IMR-90 (cell line): ENCODE measurements at regions not wholly inside any gene's neighbourhood (a gene's known extent, or its start where the extent isn't known, plus 50 kb on each side); places are given as distances from the start of the nearest gene placed in this dataset.
A peak's percentile ranks its signal among the peaks of the same experiment; 100 is the strongest.

Experiments
- ATAC-seq: fragments of 200-7000 bp; cut with Tn5 transposase; 2 replicates; pipeline ENCODE4 v1.9.1; 2020; ENCODE audit warnings: low read depth, mild to moderate bottlenecking, moderate library complexity
- BruUV-seq: library from RNA; stranded (reverse); fragments of 400-500 nt; replicated peaks from 2 replicates; lab custom pipeline; 2021; lab: Mats Ljungman, UMichigan
- CTCF ChIA-PET: fragments of 300-600 bp; formaldehyde crosslinking; extraction: SDS; loops from one replicate; lab custom pipeline; 2021; ENCODE audit warnings: antibody characterized with exemption; lab: Yijun Ruan, JAX
- POLR2A ChIA-PET: fragments of 300-600 bp; sonication (Branson Sonifier 250); formaldehyde crosslinking; loops from one replicate; lab custom pipeline; 2022; ENCODE audit warnings: antibody characterized with exemption; ENCODE audit not compliant: unreplicated experiment; lab: Charles Lee
- DNase-seq: peaks from one replicate; pipeline ENCODE4 v3.0.0; 2013
- H2AFZ ChIP-seq: replicated peaks from 2 replicates; pipeline ENCODE3; 2013; ENCODE audit warnings: low read length, mild to moderate bottlenecking; ENCODE audit not compliant: poor library complexity
- H2AK5ac ChIP-seq: 2 replicates; pipeline ENCODE4 v1.6.1; 2013; ENCODE audit warnings: low read depth, low read length, inconsistent platforms
- H2AK9ac ChIP-seq: replicated peaks from 2 replicates; pipeline ENCODE3; 2013; ENCODE audit warnings: mild to moderate bottlenecking, low read depth, low read length, moderate library complexity; ENCODE audit not compliant: poor library complexity
- H2BK120ac ChIP-seq: 2 replicates; pipeline ENCODE4 v1.6.1; 2013; ENCODE audit warnings: low read depth, low read length, inconsistent platforms
- H2BK15ac ChIP-seq: 3 replicates; pipeline ENCODE4 v1.6.1; 2013; ENCODE audit warnings: low read depth, low read length, inconsistent platforms
- H2BK20ac ChIP-seq: 2 replicates; pipeline ENCODE4 v1.6.1; 2013; ENCODE audit warnings: low read depth, mild to moderate bottlenecking, inconsistent platforms, low read length, moderate library complexity
- H2BK5ac ChIP-seq: 2 replicates; pipeline ENCODE4 v1.6.1; 2013; ENCODE audit warnings: mild to moderate bottlenecking, low read depth, low read length, inconsistent platforms; ENCODE audit not compliant: poor library complexity, severe bottlenecking
- H3K14ac ChIP-seq: replicated peaks from 2 replicates; pipeline ENCODE4 v1.6.1; 2013; ENCODE audit warnings: low read depth, low read length, inconsistent platforms
- H3K18ac ChIP-seq: 2 replicates; pipeline ENCODE4 v1.6.1; 2013; ENCODE audit warnings: low read depth, low read length, control low read depth
- H3K23ac ChIP-seq: 2 replicates; pipeline ENCODE4 v1.6.1; 2013; ENCODE audit warnings: low read depth, low read length, inconsistent platforms
- H3K27ac ChIP-seq: 2 replicates; pipeline ENCODE4 v1.5.1; 2013; ENCODE audit warnings: mild to moderate bottlenecking, control low read depth, low read length; ENCODE audit not compliant: insufficient read depth
- H3K27me3 ChIP-seq: 2 replicates; pipeline ENCODE4 v1.6.1; 2013; ENCODE audit warnings: low read length; ENCODE audit not compliant: control insufficient read depth, insufficient read depth
- H3K36me3 ChIP-seq: 2 replicates; pipeline ENCODE4 v1.6.1; 2013; ENCODE audit warnings: low read length, mixed read lengths; ENCODE audit not compliant: control insufficient read depth, insufficient read depth
- H3K4ac ChIP-seq: 2 replicates; pipeline ENCODE4 v1.6.1; 2013; ENCODE audit warnings: low read depth, low read length, inconsistent platforms
- H3K4me1 ChIP-seq: 2 replicates; pipeline ENCODE4 v1.6.1; 2013; ENCODE audit warnings: low read length, mixed read lengths; ENCODE audit not compliant: control insufficient read depth, insufficient read depth
- H3K4me2 ChIP-seq: 2 replicates; pipeline ENCODE4 v1.6.1; 2013; ENCODE audit warnings: low read depth, mild to moderate bottlenecking, control low read depth, low read length, moderate library complexity
- H3K4me3 ChIP-seq: 2 replicates; pipeline ENCODE4 v1.5.1; 2013; ENCODE audit warnings: low read depth, mild to moderate bottlenecking, control low read depth, low read length, moderate library complexity; ENCODE audit not compliant: insufficient read depth
- H3K56ac ChIP-seq: 2 replicates; pipeline ENCODE4 v1.6.1; 2013; ENCODE audit warnings: low read length, inconsistent platforms; ENCODE audit not compliant: insufficient read depth; ENCODE audit errors: extremely low read depth
- H3K79me1 ChIP-seq, 2 experiments: 2 replicates each; pipeline ENCODE4 v1.6.1; 2013; ENCODE audit warnings: low read length in 2 of 2, inconsistent platforms in 1 of 2, low read depth in 1 of 2
- H3K9ac ChIP-seq: 2 replicates; pipeline ENCODE4 v1.6.1; 2013; ENCODE audit warnings: low read depth, low read length, control low read depth
- H3K9me1 ChIP-seq: 2 replicates; pipeline ENCODE4 v1.6.1; 2013; ENCODE audit warnings: low read length, inconsistent platforms; ENCODE audit not compliant: insufficient read depth
- H3K9me3 ChIP-seq: 2 replicates; pipeline ENCODE4 v1.6.1; 2013; ENCODE audit warnings: low read length; ENCODE audit not compliant: control insufficient read depth, insufficient read depth
- H4K20me1 ChIP-seq: 2 replicates; pipeline ENCODE4 v1.6.1; 2013; ENCODE audit warnings: low read length, inconsistent platforms; ENCODE audit not compliant: insufficient read depth
- H4K5ac ChIP-seq: 2 replicates; pipeline ENCODE4 v1.6.1; 2013; ENCODE audit warnings: mild to moderate bottlenecking, low read depth, low read length, control low read depth
- H4K8ac ChIP-seq, 2 experiments: 2 replicates each; pipeline ENCODE4 v1.6.1; 2013; ENCODE audit warnings: low read depth in 2 of 2, low read length in 2 of 2, control low read depth in 1 of 2, inconsistent platforms in 1 of 2
- H4K91ac ChIP-seq: 2 replicates; pipeline ENCODE4 v1.6.1; 2013; ENCODE audit warnings: low read depth, low read length, inconsistent platforms; ENCODE audit not compliant: insufficient read depth
- CTCF ChIP-seq: conservative IDR thresholded peaks from 2 replicates; pipeline ENCODE4 v1.5.1; 2012; ENCODE audit warnings: mild to moderate bottlenecking, low read depth, low read length, improper control_type of control experiment
- WGBS, 2 experiments: methylation state at CpG; one replicate each; pipeline versions ENCODE4 v1.1.5 to v1.1.7; 2013; ENCODE audit warnings: missing lambda C conversion rate in 2 of 2; ENCODE audit not compliant: insufficient read length in 1 of 2; ENCODE audit errors: extremely low coverage in 2 of 2; 5-methylcytosine and 5-hydroxymethylcytosine counted together
- dilution Hi-C: fragments of 300-500 bp; cut with HindIII; formaldehyde crosslinking; loops from one replicate; pipeline ENCODE4 v1.14.3; 2018; ENCODE audit warnings: low sequenced_read_pairs; ENCODE audit not compliant: unreplicated experiment
- in situ Hi-C: fragments of 300-500 bp; cut with MboI; formaldehyde crosslinking; loops from 3 replicates; pipeline ENCODE4 v1.14.3; 2019; ENCODE audit warnings: low sequenced_read_pairs, inconsistent platforms, mixed read lengths
- intact Hi-C: fragments of 100-400 bp; cut with micrococcal nuclease; formaldehyde crosslinking; loops from 2 replicates; pipeline ENCODE4 v1.10.0; 2022

- peaks cover 6% of the 10 kb centered on the region for H3K9me3 ChIP-seq
- H3K18ac ChIP-seq = no peak overlapping the region
- no peak for TF ChIP-seq CTCF
- no peak overlapping the region for H2BK5ac ChIP-seq
- H3K36me3 ChIP-seq = no peaks in the 10 kb centered on the region
- no peaks in the 10 kb centered on the region for H4K20me1 ChIP-seq
- H3K14ac ChIP-seq = no peak overlapping the region
- dilution Hi-C loops (no loop called here), in situ Hi-C loops (no loop called here), intact Hi-C loops (no loop called here)
- H3K56ac ChIP-seq = no peak overlapping the region
- H2BK20ac ChIP-seq = no peak overlapping the region
- no peak overlapping the region for H3K9ac ChIP-seq
- H3K9me1 ChIP-seq = no peaks in the 10 kb centered on the region
- no peaks in the 10 kb centered on the region for H3K79me1 ChIP-seq
- H2BK120ac ChIP-seq = no peak overlapping the region
- no peak overlapping the region for H2BK15ac ChIP-seq
- no peaks in the 10 kb centered on the region for H3K27me3 ChIP-seq
- no peaks in the 10 kb centered on the region for H3K4me1 ChIP-seq
- H3K23ac ChIP-seq = no peak overlapping the region
- no peak overlapping the region for H4K91ac ChIP-seq
- DNase-seq (peak; percentile 34), ATAC-seq (no peak)
- H2AK5ac ChIP-seq = no peak overlapping the region
- H2AK9ac ChIP-seq = no peak overlapping the region
- H3K4me2 ChIP-seq = no peak overlapping the region
- no peak overlapping the region for H3K4me3 ChIP-seq
- H3K4ac ChIP-seq = no peak overlapping the region
- POLR2A ChIA-PET = no interaction called here
- H3K27ac ChIP-seq = no peak overlapping the region
- no CpG with 5 or more reads among the region's 2 CpGs for WGBS, 2 experiments
- CTCF ChIA-PET = no interaction called here
- BruUV-seq = no TSS peak
- H4K8ac ChIP-seq = no peak overlapping the region
- H2AFZ ChIP-seq = no peak overlapping the region
- H4K5ac ChIP-seq = no peak overlapping the region
These were observed 187.9 kb upstream of the PLXNC1 start for GRCh38 chr12:93960521-93960920.
